WTC11 (cell line): ENCODE measurements at regions not wholly inside any gene's neighbourhood (a gene's known extent, or its start where the extent isn't known, plus 50 kb on each side); places are given as distances from the start of the nearest gene placed in this dataset.

Experiments used
- ATAC-seq: fragments of 200-7000 bp; cut with Tn5 transposase; 2 replicates; pipeline ENCODE4 v1.10.0; 2021; ENCODE audit warnings: mild to moderate bottlenecking, moderate library complexity
- CTCF ChIA-PET: fragments of 300-600 bp; sonication (Branson Sonifier 250); formaldehyde crosslinking; loops from one replicate; lab custom pipeline; 2021; ENCODE audit warnings: antibody characterized with exemption; lab: Charles Lee
- POLR2A ChIA-PET: fragments of 350-600 bp; sonication (Branson Sonifier 250); formaldehyde crosslinking; loops from one replicate; lab custom pipeline; 2021; ENCODE audit warnings: antibody characterized with exemption; lab: Charles Lee
- DNase-seq: peaks from one replicate; pipeline ENCODE4 v3.0.0; 2021; ENCODE audit warnings: low spot score
- H3K27ac Mint-ChIP-seq: 2 replicates; pipeline ENCODE4 v1.8.0; 2021; ENCODE audit warnings: mixed read lengths
- H3K27me3 Mint-ChIP-seq: 2 replicates; pipeline ENCODE4 v1.8.0; 2021; ENCODE audit warnings: low read depth, mild to moderate bottlenecking, moderate library complexity, mixed read lengths
- H3K36me3 Mint-ChIP-seq: 2 replicates; pipeline ENCODE4 v1.8.0; 2021; ENCODE audit warnings: mixed read lengths
- H3K4me1 Mint-ChIP-seq: 2 replicates; pipeline ENCODE4 v1.8.0; 2022; ENCODE audit warnings: mixed read lengths
- H3K4me3 Mint-ChIP-seq: 2 replicates; pipeline ENCODE4 v1.8.0; 2021; ENCODE audit warnings: mild to moderate bottlenecking, moderate library complexity, mixed read lengths
- H3K9me3 Mint-ChIP-seq: 2 replicates; pipeline ENCODE4 v1.8.0; 2021; ENCODE audit warnings: mixed read lengths
- EMX1 ChIP-seq: fragments of 250-450 bp; sonication (Bioruptor Pico); IDR thresholded peaks from 2 replicates; pipeline ENCODE4 v1.8.0; 2021; ENCODE audit warnings: mild to moderate bottlenecking
- JUN ChIP-seq: sonication (generic); formaldehyde crosslinking; IDR thresholded peaks from 2 replicates; pipeline ENCODE4 v1.8.0; 2023; ENCODE audit warnings: mild to moderate bottlenecking, missing genetic modification reagents
- KAT7 ChIP-seq: sonication (generic); formaldehyde crosslinking; IDR thresholded peaks from 2 replicates; pipeline ENCODE4 v1.8.1; 2023; ENCODE audit warnings: missing genetic modification reagents, mild to moderate bottlenecking, borderline replicate concordance
- NFE2L1 ChIP-seq: sonication (generic); formaldehyde crosslinking; IDR thresholded peaks from 2 replicates; pipeline ENCODE4 v1.8.1; 2023; ENCODE audit warnings: missing genetic modification reagents
- NR3C1 ChIP-seq: sonication (generic); formaldehyde crosslinking; conservative IDR thresholded peaks from 2 replicates; pipeline ENCODE4 v1.8.1; 2023; ENCODE audit warnings: low read depth, mild to moderate bottlenecking, missing genetic modification reagents
- TCF7 ChIP-seq: sonication (generic); formaldehyde crosslinking; IDR thresholded peaks from 2 replicates; pipeline ENCODE4 v1.8.0; 2022; ENCODE audit warnings: mild to moderate bottlenecking, low read depth, missing genetic modification reagents, moderate library complexity
- TEAD4 ChIP-seq: sonication (generic); formaldehyde crosslinking; IDR thresholded peaks from 2 replicates; pipeline ENCODE4 v1.8.0; 2022; ENCODE audit warnings: mild to moderate bottlenecking, missing genetic modification reagents
- TP53 ChIP-seq: sonication (generic); formaldehyde crosslinking; IDR thresholded peaks from 2 replicates; pipeline ENCODE4 v1.8.1; 2023; ENCODE audit warnings: mild to moderate bottlenecking, missing genetic modification reagents
- ZNF121 ChIP-seq: sonication (generic); formaldehyde crosslinking; IDR thresholded peaks from 2 replicates; pipeline ENCODE4 v1.8.0; 2023; ENCODE audit warnings: missing genetic modification reagents
- ZNF263 ChIP-seq: sonication (generic); formaldehyde crosslinking; IDR thresholded peaks from 2 replicates; pipeline ENCODE4 v1.8.1; 2022; ENCODE audit warnings: low read depth, mild to moderate bottlenecking, moderate library complexity, missing genetic modification reagents
- ZNF317 ChIP-seq: sonication (generic); formaldehyde crosslinking; IDR thresholded peaks from 2 replicates; pipeline ENCODE4 v1.8.1; 2023; ENCODE audit warnings: low read depth, mild to moderate bottlenecking, moderate library complexity, missing genetic modification reagents, borderline replicate concordance
- ZNF396 ChIP-seq: fragments of 250-450 bp; sonication (Bioruptor Pico); IDR thresholded peaks from 2 replicates; pipeline ENCODE4 v1.8.0; 2021; ENCODE audit warnings: mild to moderate bottlenecking, moderate library complexity, borderline replicate concordance
- ZNF671 ChIP-seq: fragments of 250-450 bp; sonication (Bioruptor Pico); IDR thresholded peaks from 2 replicates; pipeline ENCODE4 v1.8.0; 2021; ENCODE audit warnings: mild to moderate bottlenecking
- TF ChIP-seq, protein P1 (sequence below): fragments of 250-450 bp; sonication (Bioruptor Pico); IDR thresholded peaks from 2 replicates; pipeline ENCODE4 v1.9.0; 2021; ENCODE audit warnings: mild to moderate bottlenecking, borderline replicate concordance
- TF ChIP-seq, protein P2 (sequence below): sonication (generic); formaldehyde crosslinking; IDR thresholded peaks from 2 replicates; pipeline ENCODE4 v1.8.0; 2022; ENCODE audit warnings: missing genetic modification reagents
- TF ChIP-seq, protein P3 (sequence below): sonication (generic); formaldehyde crosslinking; IDR thresholded peaks from 2 replicates; pipeline ENCODE4 v1.8.0; 2023; ENCODE audit warnings: missing genetic modification reagents, mild to moderate bottlenecking, borderline replicate concordance
- TF ChIP-seq, protein P4 (sequence below): fragments of 250-450 bp; sonication (Bioruptor Pico); IDR thresholded peaks from 2 replicates; pipeline ENCODE4 v1.9.0; 2021; ENCODE audit warnings: mild to moderate bottlenecking

DNA sequence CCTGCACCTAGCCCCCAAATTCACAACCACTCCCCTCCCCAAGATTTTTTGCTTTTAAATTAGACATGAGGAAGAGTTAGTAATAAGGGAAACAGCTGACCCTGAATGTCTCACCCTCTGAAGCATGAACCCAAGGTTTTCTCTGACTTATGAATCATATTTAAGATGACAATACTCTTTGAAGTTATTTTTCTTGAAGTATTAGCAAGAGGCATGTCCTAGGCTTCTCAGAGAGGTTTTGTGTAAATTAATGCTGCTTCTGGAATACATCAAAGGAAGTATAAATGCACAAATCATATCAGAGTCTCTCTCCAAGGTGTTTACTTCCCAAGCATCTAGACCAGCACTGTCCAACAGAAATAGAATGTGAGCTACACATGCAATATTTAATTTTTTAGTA, 408.1 kb upstream of the MARCKS start (continued):
- TF ChIP-seq, protein P1, sequence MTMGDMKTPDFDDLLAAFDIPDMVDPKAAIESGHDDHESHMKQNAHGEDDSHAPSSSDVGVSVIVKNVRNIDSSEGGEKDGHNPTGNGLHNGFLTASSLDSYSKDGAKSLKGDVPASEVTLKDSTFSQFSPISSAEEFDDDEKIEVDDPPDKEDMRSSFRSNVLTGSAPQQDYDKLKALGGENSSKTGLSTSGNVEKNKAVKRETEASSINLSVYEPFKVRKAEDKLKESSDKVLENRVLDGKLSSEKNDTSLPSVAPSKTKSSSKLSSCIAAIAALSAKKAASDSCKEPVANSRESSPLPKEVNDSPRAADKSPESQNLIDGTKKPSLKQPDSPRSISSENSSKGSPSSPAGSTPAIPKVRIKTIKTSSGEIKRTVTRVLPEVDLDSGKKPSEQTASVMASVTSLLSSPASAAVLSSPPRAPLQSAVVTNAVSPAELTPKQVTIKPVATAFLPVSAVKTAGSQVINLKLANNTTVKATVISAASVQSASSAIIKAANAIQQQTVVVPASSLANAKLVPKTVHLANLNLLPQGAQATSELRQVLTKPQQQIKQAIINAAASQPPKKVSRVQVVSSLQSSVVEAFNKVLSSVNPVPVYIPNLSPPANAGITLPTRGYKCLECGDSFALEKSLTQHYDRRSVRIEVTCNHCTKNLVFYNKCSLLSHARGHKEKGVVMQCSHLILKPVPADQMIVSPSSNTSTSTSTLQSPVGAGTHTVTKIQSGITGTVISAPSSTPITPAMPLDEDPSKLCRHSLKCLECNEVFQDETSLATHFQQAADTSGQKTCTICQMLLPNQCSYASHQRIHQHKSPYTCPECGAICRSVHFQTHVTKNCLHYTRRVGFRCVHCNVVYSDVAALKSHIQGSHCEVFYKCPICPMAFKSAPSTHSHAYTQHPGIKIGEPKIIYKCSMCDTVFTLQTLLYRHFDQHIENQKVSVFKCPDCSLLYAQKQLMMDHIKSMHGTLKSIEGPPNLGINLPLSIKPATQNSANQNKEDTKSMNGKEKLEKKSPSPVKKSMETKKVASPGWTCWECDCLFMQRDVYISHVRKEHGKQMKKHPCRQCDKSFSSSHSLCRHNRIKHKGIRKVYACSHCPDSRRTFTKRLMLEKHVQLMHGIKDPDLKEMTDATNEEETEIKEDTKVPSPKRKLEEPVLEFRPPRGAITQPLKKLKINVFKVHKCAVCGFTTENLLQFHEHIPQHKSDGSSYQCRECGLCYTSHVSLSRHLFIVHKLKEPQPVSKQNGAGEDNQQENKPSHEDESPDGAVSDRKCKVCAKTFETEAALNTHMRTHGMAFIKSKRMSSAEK (CRISPR knock-in tag) = no peak
- TF ChIP-seq JUN (CRISPR knock-in tag) = no peak
- TF ChIP-seq ZNF121 = no peak
- TF ChIP-seq, protein P2, sequence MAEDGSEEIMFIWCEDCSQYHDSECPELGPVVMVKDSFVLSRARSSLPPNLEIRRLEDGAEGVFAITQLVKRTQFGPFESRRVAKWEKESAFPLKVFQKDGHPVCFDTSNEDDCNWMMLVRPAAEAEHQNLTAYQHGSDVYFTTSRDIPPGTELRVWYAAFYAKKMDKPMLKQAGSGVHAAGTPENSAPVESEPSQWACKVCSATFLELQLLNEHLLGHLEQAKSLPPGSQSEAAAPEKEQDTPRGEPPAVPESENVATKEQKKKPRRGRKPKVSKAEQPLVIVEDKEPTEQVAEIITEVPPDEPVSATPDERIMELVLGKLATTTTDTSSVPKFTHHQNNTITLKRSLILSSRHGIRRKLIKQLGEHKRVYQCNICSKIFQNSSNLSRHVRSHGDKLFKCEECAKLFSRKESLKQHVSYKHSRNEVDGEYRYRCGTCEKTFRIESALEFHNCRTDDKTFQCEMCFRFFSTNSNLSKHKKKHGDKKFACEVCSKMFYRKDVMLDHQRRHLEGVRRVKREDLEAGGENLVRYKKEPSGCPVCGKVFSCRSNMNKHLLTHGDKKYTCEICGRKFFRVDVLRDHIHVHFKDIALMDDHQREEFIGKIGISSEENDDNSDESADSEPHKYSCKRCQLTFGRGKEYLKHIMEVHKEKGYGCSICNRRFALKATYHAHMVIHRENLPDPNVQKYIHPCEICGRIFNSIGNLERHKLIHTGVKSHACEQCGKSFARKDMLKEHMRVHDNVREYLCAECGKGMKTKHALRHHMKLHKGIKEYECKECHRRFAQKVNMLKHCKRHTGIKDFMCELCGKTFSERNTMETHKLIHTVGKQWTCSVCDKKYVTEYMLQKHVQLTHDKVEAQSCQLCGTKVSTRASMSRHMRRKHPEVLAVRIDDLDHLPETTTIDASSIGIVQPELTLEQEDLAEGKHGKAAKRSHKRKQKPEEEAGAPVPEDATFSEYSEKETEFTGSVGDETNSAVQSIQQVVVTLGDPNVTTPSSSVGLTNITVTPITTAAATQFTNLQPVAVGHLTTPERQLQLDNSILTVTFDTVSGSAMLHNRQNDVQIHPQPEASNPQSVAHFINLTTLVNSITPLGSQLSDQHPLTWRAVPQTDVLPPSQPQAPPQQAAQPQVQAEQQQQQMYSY (CRISPR knock-in tag) = no peak
- no peak for TF ChIP-seq NFE2L1 (CRISPR knock-in tag)

DNA sequence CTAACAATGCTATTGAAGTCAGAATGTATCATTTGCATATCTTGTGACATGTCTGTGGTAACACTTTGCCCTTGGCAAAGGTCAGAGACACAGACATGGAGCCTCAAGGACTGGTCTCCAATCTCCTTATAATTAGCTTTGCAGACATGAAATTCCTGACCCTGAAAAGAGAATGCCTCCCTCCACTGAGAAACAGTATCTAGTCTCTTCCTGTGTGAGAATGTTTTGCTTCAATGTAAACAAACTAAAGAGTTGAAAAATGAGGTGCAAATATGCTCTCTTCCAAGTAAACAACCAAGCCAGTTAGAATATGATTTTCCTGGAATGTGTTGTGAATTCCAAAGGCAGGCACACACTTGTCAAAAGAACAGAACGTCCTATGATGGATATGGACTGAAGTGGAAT, 407.1 kb upstream of the MARCKS start:
- ChIA-PET POLR2A (no interaction called here), CTCF (interaction anchor here (0.9 kb wide), 1 partner anchor 11 kb away, joined by 6 read pairs; no protein-coding TSS in a partner anchor)
- Mint-ChIP-seq H3K27me3 (no peaks in the 10 kb centered on the region), H3K4me1 (no peaks in the 10 kb centered on the region), H3K9me3 (no peaks in the 10 kb centered on the region), H3K27ac (no peak overlapping the region), H3K36me3 (no peaks in the 10 kb centered on the region), H3K4me3 (no peak overlapping the region)
- DNase-seq (no peak), ATAC-seq (no peak)
- no peak for TF ChIP-seq NFE2L1 (CRISPR knock-in tag)
- TF ChIP-seq, protein P3, sequence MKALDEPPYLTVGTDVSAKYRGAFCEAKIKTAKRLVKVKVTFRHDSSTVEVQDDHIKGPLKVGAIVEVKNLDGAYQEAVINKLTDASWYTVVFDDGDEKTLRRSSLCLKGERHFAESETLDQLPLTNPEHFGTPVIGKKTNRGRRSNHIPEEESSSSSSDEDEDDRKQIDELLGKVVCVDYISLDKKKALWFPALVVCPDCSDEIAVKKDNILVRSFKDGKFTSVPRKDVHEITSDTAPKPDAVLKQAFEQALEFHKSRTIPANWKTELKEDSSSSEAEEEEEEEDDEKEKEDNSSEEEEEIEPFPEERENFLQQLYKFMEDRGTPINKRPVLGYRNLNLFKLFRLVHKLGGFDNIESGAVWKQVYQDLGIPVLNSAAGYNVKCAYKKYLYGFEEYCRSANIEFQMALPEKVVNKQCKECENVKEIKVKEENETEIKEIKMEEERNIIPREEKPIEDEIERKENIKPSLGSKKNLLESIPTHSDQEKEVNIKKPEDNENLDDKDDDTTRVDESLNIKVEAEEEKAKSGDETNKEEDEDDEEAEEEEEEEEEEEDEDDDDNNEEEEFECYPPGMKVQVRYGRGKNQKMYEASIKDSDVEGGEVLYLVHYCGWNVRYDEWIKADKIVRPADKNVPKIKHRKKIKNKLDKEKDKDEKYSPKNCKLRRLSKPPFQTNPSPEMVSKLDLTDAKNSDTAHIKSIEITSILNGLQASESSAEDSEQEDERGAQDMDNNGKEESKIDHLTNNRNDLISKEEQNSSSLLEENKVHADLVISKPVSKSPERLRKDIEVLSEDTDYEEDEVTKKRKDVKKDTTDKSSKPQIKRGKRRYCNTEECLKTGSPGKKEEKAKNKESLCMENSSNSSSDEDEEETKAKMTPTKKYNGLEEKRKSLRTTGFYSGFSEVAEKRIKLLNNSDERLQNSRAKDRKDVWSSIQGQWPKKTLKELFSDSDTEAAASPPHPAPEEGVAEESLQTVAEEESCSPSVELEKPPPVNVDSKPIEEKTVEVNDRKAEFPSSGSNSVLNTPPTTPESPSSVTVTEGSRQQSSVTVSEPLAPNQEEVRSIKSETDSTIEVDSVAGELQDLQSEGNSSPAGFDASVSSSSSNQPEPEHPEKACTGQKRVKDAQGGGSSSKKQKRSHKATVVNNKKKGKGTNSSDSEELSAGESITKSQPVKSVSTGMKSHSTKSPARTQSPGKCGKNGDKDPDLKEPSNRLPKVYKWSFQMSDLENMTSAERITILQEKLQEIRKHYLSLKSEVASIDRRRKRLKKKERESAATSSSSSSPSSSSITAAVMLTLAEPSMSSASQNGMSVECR (CRISPR knock-in tag) = no peak
- TF ChIP-seq TP53 (CRISPR knock-in tag) = no peak
- TF ChIP-seq ZNF396 (CRISPR knock-in tag) = no peak
- no peak for TF ChIP-seq TEAD4

DNA sequence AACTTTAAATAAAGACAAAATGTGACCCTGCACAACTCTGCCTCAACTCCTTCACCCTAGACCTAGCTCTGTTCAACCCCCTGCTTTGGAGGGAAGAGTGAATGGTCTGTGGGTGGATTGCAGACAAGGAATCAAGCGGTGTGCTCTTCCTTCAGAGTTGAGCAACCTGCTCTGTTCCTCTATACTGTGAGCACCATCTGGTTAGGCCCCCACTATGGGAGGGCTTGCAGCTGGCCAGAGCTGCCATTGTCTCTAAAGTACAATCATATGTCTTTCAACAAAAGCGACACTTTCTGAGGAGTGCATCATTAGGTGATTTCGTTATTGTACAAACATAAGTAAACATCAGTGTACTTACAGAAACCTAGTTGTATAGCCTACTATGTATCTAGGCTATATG, 406.1 kb upstream of the MARCKS start:
- Mint-ChIP-seq H3K4me1 (no peaks in the 10 kb centered on the region), H3K9me3 (no peaks in the 10 kb centered on the region), H3K27ac (no peak overlapping the region), H3K4me3 (no peak overlapping the region), H3K27me3 (no peaks in the 10 kb centered on the region), H3K36me3 (no peaks in the 10 kb centered on the region)
- ATAC-seq (no peak), DNase-seq (no peak)
- ChIA-PET POLR2A (interaction anchor here (0.6 kb wide), 1 partner anchor 10 kb away, joined by 3 read pairs; no protein-coding TSS in a partner anchor), CTCF (interaction anchor here (1.3 kb wide), 1 partner anchor 10 kb away, joined by 3 read pairs; no protein-coding TSS in a partner anchor)
- no peak for TF ChIP-seq ZNF671 (CRISPR knock-in tag)
- TF ChIP-seq ZNF121 = no peak
- TF ChIP-seq, protein P2 (CRISPR knock-in tag) = no peak
- no peak for TF ChIP-seq ZNF317 (CRISPR knock-in tag)
- no peak for TF ChIP-seq ZNF263 (CRISPR knock-in tag)
- no peak for TF ChIP-seq TEAD4
- TF ChIP-seq KAT7 (CRISPR knock-in tag) = no peak
- TF ChIP-seq NR3C1 (CRISPR knock-in tag) = no peak
- TF ChIP-seq TCF7 (CRISPR knock-in tag) = no peak
- TF ChIP-seq, protein P4, sequence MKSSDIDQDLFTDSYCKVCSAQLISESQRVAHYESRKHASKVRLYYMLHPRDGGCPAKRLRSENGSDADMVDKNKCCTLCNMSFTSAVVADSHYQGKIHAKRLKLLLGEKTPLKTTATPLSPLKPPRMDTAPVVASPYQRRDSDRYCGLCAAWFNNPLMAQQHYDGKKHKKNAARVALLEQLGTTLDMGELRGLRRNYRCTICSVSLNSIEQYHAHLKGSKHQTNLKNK (CRISPR knock-in tag) = no peak
- TF ChIP-seq EMX1 (CRISPR knock-in tag) = no peak
